Neuron (in vitro differentiated cells): ENCODE measurements at regions not wholly inside any gene's neighbourhood (a gene's known extent, or its start where the extent isn't known, plus 50 kb on each side); places are given as distances from the start of the nearest gene placed in this dataset.

Experiments
- H2AFZ ChIP-seq: one replicate; pipeline ENCODE4 v1.6.1; 2013; ENCODE audit warnings: low read depth, mild to moderate bottlenecking, inconsistent platforms, low read length, moderate library complexity
- H3K27me3 ChIP-seq: one replicate; pipeline ENCODE4 v1.6.1; 2013; ENCODE audit warnings: low read length; ENCODE audit not compliant: insufficient read depth
- H3K36me3 ChIP-seq: one replicate; pipeline ENCODE4 v1.6.1; 2013; ENCODE audit warnings: low read length; ENCODE audit not compliant: insufficient read depth
- H3K4me1 ChIP-seq: one replicate; pipeline ENCODE4 v1.6.1; 2013; ENCODE audit warnings: low read length; ENCODE audit not compliant: insufficient read depth
- H3K4me3 ChIP-seq: 2 replicates; pipeline ENCODE4 v1.5.1; 2013; ENCODE audit warnings: mild to moderate bottlenecking, low read length, moderate library complexity
- H3K9me3 ChIP-seq: one replicate; pipeline ENCODE4 v1.6.1; 2013; ENCODE audit warnings: low read length

DNA sequence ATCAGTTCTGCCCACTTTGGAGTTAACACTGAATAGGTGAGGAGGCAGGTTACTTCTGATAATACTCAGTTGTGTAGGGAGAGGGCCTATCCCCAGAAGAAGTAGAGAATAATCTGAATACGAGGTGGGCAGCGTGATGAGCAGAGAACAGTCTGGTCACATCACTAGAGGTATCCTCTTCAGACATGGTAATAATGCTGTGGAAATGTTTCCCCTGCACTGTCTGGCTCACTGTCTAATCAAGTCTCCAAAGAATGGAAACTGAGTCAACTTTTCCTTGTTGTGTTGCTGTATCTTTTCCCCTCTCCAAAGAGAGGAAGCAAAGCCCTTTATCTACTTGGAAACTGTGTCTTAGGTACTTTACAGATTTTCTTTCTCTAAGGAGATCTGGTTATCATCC is 110.9 kb upstream of the ANKRD55 start:
- H3K9me3 ChIP-seq, result no peaks in the 10 kb centered on the region
- no peak overlapping the region for H2AFZ ChIP-seq
- H3K4me3 ChIP-seq, result no peak overlapping the region
- H3K27me3 ChIP-seq, result no peaks in the 10 kb centered on the region
- no peaks in the 10 kb centered on the region for H3K36me3 ChIP-seq
- H3K4me1 ChIP-seq, result no peaks in the 10 kb centered on the region

DNA sequence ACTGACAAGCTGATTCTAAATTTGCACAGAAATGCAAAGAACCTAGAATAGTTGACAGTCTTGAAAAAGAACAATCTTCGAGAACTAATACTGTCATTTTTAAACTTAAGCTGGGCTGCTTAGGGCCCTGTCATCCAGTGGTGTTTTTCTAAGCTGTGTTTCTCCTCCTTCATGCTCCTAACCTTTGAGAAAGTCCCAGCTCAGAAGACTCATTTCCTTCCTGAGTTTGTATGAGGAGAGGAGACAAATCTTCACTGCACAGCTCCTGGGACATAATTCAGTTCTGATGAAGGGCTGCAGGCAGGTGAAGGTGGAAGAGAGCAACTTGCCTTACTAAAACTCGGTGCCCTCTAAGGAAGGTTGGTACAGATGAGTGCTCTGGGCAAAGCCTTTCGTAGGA is 109.5 kb upstream of the ANKRD55 start:
- Histone ChIP-seq H3K4me3 (no peak overlapping the region), H3K27me3 (no peaks in the 10 kb centered on the region), H3K9me3 (no peaks in the 10 kb centered on the region), H2AFZ (no peak overlapping the region), H3K36me3 (no peaks in the 10 kb centered on the region), H3K4me1 (no peaks in the 10 kb centered on the region)

- H3K4me3 ChIP-seq, result no peak overlapping the region
- H3K36me3 ChIP-seq, result no peaks in the 10 kb centered on the region
- H2AFZ ChIP-seq, result no peak overlapping the region
- no peaks in the 10 kb centered on the region for H3K9me3 ChIP-seq
- H3K4me1 ChIP-seq, result no peaks in the 10 kb centered on the region
- H3K27me3 ChIP-seq, result no peaks in the 10 kb centered on the region
Observed at GRCh38 chr5:56340196-56340980, 107.3 kb upstream of the ANKRD55 start.

DNA sequence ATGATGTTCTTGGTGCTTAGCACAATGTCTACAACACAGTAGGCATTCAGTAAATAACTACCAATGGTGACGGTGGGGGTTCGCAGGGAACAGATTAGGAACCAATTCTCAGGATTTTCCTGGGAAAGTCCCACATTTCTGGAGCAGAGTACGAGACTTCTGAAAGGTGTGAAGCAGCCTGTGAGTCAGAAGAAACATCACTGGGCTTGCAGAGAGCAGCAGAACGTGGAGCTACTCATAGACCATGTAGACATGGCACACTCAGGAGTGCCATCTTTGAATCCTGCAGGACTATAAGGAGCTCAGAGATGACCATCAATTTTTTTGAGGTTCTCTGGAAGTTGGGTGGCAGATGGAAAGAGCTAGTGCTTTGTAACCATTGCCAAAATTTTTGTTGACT is 106.6 kb upstream of the ANKRD55 start:
- no peak overlapping the region for H3K4me3 ChIP-seq
- no peaks in the 10 kb centered on the region for H3K4me1 ChIP-seq
- H2AFZ ChIP-seq, result no peak overlapping the region
- no peaks in the 10 kb centered on the region for H3K36me3 ChIP-seq
- H3K27me3 ChIP-seq, result no peaks in the 10 kb centered on the region
- H3K9me3 ChIP-seq, result no peaks in the 10 kb centered on the region

DNA sequence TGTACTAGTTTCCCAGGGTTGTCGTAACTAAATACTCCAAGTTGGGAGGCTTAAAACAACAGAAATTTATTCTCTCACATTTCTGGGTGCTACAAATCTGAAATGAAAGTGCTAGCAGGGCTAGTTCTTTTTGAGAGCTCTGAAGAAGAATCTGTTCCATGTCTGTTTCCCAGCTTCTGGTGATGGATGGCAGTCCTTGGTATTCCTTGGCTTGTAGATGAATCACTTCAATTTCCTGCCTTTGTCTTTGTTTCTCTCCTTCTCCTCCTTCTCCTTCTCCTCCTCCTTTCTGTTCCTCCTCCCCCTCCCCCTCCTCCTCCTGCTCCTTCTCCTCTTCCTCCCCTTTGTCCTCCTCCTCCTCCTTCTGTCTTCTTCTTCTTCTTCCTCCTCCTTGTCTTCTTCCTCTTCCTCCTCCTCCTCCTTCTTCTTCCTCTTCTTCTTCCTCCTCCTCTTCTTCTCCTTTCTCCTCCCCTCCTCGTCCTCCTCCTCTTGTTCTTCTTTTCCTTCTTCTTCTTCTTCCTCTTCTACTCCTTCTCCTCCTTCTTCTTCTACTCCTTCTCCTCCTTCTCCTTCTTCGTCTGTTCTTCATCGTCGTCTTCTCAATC is 104.7 kb upstream of the ANKRD55 start:
- H2AFZ ChIP-seq, result no peak overlapping the region
- H3K27me3 ChIP-seq, result no peaks in the 10 kb centered on the region
- H3K4me3 ChIP-seq, result no peak overlapping the region
- no peaks in the 10 kb centered on the region for H3K4me1 ChIP-seq
- no peaks in the 10 kb centered on the region for H3K9me3 ChIP-seq
- H3K36me3 ChIP-seq, result no peaks in the 10 kb centered on the region

DNA sequence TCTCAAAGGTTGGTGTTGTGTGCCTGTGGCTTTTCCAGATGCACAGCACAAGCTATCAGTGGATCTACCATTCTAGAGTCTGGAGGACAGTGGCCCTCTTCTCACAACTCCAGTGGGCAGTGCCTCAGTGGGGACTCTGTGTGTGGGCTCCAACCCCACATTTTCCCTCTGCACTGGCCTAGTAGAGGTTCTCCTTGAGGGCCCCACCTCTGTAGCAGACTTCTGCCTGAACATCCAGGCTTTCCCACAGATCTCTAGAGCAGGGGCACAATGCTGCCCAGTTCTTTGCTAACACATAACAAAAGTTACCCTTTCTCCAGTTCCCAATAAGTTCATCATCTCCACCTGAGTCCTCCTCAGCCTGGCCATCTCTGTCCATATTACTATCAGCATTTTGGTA is 102.1 kb upstream of the ANKRD55 start:
- no peaks in the 10 kb centered on the region for H3K4me1 ChIP-seq
- H3K4me3 ChIP-seq, result no peak overlapping the region
- H2AFZ ChIP-seq, result no peak overlapping the region
- H3K36me3 ChIP-seq, result no peaks in the 10 kb centered on the region
- no peaks in the 10 kb centered on the region for H3K9me3 ChIP-seq
- H3K27me3 ChIP-seq, result no peaks in the 10 kb centered on the region

DNA sequence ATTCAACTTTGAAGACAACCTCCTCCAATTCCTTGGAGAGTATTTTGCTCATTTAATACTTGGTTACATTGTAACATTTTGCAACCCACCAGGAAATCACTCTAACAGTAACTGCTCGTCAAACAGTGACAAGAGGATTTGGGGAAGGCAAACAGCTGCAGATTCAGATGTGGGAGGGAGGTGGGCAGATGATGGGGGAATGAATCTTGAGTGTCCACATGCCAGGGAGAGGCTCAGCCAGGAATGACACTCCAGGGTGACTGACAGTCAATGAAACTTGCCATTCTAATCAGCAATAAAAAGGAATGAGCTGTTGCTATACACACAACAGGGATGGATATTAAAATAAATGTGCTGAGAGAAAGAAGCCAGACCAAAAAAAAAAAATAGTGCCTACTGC is 97.7 kb upstream of the ANKRD55 start:
- Histone ChIP-seq H3K9me3 (no peaks in the 10 kb centered on the region), H3K4me3 (no peak overlapping the region), H2AFZ (no peak overlapping the region), H3K36me3 (no peaks in the 10 kb centered on the region), H3K27me3 (no peaks in the 10 kb centered on the region), H3K4me1 (no peaks in the 10 kb centered on the region)

DNA sequence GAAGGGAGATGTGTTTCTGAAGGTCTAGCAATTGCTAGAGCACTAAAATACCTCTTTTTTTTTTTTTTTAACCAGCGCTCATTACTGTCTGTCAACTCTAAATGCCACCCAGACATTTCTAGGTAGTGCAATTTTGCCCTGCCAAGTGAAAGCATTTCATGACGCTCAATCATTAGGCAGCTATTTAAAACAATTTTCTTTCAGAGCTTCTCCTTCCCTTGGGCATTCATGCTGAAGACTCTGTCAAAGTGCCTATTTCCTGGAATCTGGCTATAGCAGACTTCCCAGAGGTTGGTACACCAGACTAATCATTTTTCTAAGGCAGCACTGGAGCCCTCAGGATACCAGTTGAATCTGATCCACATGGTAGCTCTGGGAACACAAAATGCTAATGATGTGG is 97.0 kb upstream of the ANKRD55 start:
- no peaks in the 10 kb centered on the region for H3K9me3 ChIP-seq
- no peak overlapping the region for H3K4me3 ChIP-seq
- no peaks in the 10 kb centered on the region for H3K4me1 ChIP-seq
- H2AFZ ChIP-seq, result no peak overlapping the region
- no peaks in the 10 kb centered on the region for H3K27me3 ChIP-seq
- no peaks in the 10 kb centered on the region for H3K36me3 ChIP-seq

GRCh38 chr5:56329652-56330051 is 96.5 kb upstream of the ANKRD55 start:
- Histone ChIP-seq H3K27me3 (no peaks in the 10 kb centered on the region), H2AFZ (no peak overlapping the region), H3K4me3 (no peak overlapping the region), H3K36me3 (no peaks in the 10 kb centered on the region), H3K4me1 (no peaks in the 10 kb centered on the region), H3K9me3 (no peaks in the 10 kb centered on the region)

DNA sequence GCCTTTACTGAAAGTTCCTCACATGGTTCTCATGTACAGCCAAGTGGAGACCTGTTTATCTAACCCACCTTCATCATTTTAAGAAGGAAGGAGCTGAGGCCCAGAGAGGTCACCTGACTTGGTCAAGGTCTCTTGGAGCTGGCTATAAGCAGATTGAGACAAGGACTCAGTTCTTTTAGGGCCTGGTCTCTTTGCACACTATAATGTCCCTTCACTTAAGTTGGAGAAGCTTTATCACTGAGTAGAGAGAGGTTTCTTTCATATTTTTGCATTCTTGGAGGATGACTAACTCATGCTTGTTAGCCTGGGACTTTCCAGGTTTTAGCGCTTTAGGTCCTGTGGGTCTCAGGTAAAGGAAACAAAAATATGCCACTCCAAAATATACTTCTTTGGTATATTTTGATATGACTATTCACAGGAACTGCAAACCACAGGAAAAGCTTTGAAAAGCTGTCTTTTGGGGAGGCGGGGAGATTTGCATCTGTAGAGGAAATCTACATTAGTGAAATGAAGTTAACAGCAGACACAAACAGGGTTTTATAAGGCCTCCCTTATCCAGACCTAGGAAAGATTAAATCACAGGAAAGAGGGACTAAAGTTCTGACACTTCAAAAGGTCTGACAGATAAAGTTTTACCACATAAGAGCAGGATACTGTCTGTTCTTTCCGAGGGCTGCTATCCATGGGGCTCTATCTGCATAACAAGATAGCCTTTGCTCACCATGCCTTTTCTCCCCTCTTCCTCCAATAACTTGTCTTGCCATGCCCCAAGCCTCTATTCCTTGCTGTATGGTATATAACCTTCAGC is 95.8 kb upstream of the ANKRD55 start:
- H3K27me3 ChIP-seq, result no peaks in the 10 kb centered on the region
- H3K36me3 ChIP-seq, result no peaks in the 10 kb centered on the region
- no peak overlapping the region for H3K4me3 ChIP-seq
- no peak overlapping the region for H2AFZ ChIP-seq
- no peaks in the 10 kb centered on the region for H3K9me3 ChIP-seq
- no peaks in the 10 kb centered on the region for H3K4me1 ChIP-seq

GRCh38 chr5:56327809-56328208 is 94.7 kb upstream of the ANKRD55 start:
- H3K27me3 ChIP-seq, result no peaks in the 10 kb centered on the region
- no peak overlapping the region for H2AFZ ChIP-seq
- H3K9me3 ChIP-seq, result no peaks in the 10 kb centered on the region
- no peak overlapping the region for H3K4me3 ChIP-seq
- H3K36me3 ChIP-seq, result no peaks in the 10 kb centered on the region
- H3K4me1 ChIP-seq, result no peaks in the 10 kb centered on the region

DNA sequence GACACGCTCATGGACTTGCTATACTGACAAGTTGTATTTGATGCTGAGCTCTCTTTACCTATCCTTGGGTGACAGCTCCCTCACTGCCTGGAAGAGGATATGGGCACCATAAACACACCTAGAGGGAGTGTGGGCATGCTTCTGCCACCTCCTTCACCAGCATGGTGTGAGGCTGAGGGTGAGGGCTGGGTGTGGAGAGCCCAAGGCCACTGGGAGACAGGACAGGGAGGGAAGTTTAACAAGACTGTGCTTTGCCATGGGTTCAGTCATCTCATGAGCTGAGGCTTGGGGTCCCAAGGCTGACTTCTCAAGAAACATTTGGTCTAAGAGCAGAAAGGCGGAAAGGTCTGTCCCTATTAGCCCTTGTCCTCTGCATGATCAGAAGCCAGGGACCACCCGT is 93.6 kb upstream of the ANKRD55 start:
- H3K27me3 ChIP-seq, result no peaks in the 10 kb centered on the region
- no peaks in the 10 kb centered on the region for H3K36me3 ChIP-seq
- H3K4me3 ChIP-seq, result no peak overlapping the region
- H3K4me1 ChIP-seq, result no peaks in the 10 kb centered on the region
- H2AFZ ChIP-seq, result no peak overlapping the region
- H3K9me3 ChIP-seq, result no peaks in the 10 kb centered on the region

- no peaks in the 10 kb centered on the region for H3K36me3 ChIP-seq
- no peak overlapping the region for H3K4me3 ChIP-seq
- no peaks in the 10 kb centered on the region for H3K9me3 ChIP-seq
- no peaks in the 10 kb centered on the region for H3K4me1 ChIP-seq
- H2AFZ ChIP-seq, result no peak overlapping the region
- H3K27me3 ChIP-seq, result no peaks in the 10 kb centered on the region
Observed at GRCh38 chr5:56326116-56326515, 93.0 kb upstream of the ANKRD55 start.
